Renal cortex interstitium (tissue), 11 donors: ENCODE measurements at regions not wholly inside any gene's neighbourhood (a gene's known extent, or its start where the extent isn't known, plus 50 kb on each side); places are given as distances from the start of the nearest gene placed in this dataset.
A peak's percentile ranks its signal among the peaks of the same experiment; 100 is the strongest.

Experiments used
- DNase-seq, 11 donors: peaks; one replicate each; pipeline ENCODE4 v3.0.0-alpha.2; 2013; ENCODE audit warnings: low read depth in 9 of 11, low spot score in 4 of 11; ENCODE audit errors: extremely low read depth in 1 of 11

GRCh38 chr7:142412551-142413193, 154.8 kb upstream of the PRSS58 start:
- DNase-seq = no peak

DNA sequence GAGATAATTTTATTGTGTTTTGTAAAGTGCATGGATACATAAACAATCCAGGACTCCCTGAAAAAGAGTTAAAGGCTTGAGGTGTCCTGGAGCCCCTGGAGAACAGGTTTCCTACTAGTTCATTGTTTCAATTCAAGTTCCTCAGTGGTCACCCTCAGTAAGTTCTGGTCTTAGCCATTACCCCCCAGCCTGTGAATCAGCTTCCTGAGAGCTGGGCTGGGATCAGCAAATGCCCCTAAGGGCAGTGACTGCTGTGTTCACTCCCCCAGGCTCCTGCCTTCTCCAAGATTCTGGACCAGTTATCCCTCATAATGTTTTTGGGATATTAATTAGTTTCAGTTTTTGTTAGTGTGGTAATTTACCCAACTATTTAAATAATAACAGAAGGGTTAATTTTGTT, 151.6 kb upstream of the PRSS58 start:
- no peak for DNase-seq

- no peak for DNase-seq
These were observed 150.9 kb upstream of the PRSS58 start for GRCh38 chr7:142408794-142409193.

DNA sequence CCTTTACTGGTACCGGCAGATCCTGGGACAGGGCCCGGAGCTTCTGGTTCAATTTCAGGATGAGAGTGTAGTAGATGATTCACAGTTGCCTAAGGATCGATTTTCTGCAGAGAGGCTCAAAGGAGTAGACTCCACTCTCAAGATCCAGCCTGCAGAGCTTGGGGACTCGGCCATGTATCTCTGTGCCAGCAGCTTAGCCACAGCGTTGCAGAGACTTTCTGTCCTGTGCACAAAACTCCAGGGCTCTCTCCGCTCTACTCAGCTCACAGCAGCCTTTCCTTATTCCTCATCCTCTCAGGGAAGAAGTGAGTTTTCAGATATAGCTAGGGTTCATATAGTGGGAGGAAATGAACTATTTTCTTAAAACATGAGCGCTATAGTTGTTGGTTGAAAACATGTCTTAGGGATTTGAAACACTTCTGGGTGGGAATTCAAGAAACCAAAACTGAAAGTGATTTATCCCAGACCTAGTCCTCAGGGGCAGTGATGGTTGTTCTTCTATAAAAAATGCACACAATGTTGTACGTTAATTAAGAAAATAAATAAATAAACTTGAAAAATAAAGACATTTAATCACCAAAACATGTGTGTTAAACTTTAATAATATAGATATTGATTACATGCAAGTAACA, 150.2 kb upstream of the PRSS58 start:
- DNase-seq = no peak

GRCh38 chr7:142405122-142405765, 147.4 kb upstream of the PRSS58 start:
- DNase-seq = no peak

- no peak for DNase-seq
These were observed 144.1 kb upstream of the PRSS58 start for GRCh38 chr7:142401951-142402350.

GRCh38 chr7:142400042-142400533, 142.2 kb upstream of the PRSS58 start:
- DNase-seq = no peak

- no peak for DNase-seq
These were observed 133.5 kb upstream of the PRSS58 start for GRCh38 chr7:142391191-142391992.

DNA sequence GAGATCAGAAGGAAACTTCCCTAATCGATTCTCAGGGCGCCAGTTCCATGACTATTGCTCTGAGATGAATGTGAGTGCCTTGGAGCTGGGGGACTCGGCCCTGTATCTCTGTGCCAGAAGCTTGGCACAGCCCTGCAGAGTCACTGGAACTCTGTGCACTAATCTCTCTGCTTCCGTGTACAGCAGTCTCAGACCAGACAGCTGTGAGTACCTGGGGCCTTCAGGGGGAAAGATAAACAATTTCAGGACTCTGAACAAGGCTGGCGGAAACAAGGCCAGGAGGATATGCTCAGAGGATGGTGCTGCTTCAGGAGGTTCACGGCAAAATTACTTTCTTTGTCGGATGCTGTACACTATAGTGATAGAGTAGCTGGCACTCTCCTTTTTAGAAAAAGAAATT, 131.7 kb upstream of the PRSS58 start:
- no peak for DNase-seq

DNA sequence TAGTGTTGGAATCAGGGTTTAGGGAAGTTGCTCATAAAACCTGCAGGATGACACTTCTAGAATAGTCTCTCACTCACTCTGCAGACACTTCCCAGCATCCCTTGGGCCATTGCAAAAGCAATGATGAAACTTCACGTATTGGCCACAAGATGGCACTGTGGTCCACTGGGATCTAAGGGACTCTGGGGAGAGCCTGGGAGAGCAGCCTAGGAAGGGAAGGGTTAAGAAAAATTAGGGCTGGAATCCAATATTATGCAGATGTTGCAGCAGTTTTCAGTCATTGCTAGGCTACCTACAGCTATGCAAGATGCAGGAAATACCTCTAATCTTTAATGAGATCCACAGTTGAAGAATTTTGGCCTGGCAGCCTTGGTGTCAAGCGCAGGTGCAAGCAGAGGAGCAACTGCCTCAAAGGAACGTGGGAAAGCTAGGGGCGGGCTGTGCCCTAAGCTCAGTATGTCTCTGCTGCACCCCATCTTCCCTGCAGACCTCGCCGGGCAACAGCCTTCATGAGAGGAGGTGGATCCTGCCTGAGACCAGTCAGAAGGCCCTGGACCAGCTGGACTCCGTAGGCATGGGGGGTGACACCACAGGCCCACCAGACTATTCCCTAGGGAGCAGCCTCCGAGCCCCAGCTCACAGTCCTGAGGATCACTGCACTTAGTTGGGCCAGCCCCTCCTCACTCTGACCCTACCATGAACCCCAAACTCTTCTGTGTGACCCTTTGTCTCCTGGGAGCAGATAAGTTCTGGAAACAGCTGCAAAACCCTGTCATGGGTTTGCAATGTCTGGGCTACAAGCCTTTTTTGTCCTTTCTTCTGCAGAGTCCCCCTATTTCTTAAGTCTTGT, 127.9 kb upstream of the PRSS58 start:
- peak in 6 of 11 donors; percentile 28 to 53 (median 40) for DNase-seq

DNA sequence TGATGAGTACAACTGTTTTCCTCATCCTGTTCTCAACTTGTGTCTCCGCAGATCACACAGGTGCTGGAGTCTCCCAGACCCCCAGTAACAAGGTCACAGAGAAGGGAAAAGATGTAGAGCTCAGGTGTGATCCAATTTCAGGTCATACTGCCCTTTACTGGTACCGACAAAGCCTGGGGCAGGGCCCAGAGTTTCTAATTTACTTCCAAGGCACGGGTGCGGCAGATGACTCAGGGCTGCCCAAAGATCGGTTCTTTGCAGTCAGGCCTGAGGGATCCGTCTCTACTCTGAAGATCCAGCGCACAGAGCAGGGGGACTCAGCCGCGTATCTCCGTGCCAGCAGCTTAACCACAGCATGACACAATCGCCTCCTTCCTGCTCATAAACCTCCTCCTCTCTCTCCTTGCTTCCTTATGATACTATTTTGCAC, 126.7 kb upstream of the PRSS58 start:
- no peak for DNase-seq

- no peak for DNase-seq
These were observed 126.1 kb upstream of the PRSS58 start for GRCh38 chr7:142383841-142384492.

DNA sequence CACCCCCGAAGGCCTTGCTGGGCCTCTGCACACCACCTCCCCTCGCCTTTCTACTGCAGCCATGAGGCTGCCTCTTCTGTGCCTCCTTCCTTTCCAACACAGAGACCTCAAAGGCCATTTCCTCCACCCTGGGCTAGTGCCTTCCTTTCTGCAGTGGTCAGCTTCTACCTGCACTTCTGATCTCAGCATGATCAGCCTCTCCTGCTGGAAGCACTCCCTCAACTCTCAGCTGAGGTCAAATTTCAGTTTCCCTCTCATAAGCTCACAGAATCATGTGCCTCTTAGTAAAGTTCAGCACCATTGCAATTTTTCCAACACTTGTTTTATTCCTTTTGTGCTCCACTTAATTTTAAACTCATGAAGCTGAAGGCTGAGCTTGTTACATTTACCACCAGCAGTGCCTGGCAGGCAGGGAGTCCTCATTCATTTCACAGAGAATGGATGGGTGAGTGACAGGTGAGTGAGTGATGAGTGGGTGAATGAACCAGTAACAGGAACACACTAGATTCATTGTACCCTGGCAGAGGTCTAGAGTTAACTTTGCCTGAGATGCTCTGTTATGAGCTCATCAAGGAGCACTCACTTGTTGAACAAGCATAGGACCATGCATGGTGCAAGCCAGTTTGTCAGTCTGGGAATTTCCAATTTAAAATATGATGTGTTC, 124.0 kb upstream of the PRSS58 start:
- DNase-seq = no peak

DNA sequence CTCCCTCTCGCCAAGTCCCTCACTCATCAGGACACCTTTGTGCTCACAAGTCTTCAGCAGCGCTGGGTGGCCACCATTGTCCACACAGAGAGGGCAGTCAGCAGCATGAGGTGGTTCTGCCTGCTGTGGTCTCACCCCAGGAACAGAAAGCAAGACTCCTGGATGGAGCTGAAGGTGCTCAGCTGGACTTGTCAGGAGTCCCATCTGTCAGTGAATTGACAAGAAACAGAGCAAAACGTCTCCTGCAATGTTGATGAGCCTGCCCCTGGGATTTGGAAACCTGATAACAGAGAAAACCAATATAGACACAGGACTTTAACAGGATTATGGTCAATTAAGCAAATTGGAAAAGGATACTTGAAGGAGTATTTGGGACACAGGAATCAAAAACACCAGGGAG, 122.2 kb upstream of the PRSS58 start:
- no peak for DNase-seq

DNA sequence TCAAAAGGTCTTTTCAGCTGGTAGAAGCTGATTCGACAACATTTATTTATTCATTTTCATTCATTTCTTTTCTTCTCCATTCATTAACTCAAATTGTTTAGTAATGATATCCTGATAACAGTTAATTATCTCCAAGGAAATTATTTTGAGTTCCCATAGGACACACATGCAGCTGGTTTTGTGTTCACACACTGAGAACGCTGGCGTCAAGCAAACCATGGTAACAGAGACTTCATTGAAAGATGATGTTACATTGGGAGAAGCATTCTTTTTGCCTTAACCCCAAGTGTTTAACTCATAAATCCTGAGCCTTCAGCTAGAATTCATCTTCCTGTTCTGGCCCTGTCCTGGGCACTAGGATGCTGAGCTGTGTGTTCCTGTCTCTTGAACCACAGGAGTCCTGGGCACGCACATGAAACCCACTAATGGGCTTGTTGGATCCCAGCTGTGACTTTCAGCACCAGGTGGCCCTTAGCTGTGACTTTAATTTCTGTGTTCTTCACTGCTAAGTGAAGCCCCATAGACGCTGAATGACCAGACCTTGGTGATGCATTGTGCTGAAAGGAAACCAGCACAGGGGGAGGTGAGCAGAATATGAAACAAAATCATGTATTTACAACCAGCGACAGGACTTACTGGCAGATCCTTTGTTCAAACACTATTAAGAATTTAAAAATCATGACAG, 121.5 kb upstream of the PRSS58 start:
- no peak for DNase-seq

DNA sequence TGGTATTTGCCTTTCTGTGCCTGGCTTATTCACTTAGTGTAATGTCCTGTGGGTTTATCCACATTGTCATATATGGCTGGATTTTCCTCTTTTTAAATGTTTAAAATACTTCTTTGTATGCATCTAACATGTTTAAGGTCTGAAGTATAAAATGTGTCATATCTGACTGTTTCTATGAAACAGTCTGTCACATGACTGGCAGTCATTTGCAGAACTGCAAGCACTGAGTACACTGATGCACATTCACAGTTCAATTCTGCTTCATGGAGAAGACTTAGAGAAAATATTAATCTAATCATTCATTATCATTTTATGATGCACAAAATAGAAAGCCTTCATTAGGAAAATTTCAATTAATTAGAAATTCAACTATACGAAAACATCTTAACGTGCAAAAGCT, 119.7 kb upstream of the PRSS58 start:
- no peak for DNase-seq

GRCh38 chr7:142376356-142376997, 118.6 kb upstream of the PRSS58 start:
- no peak for DNase-seq
